UCSD-AML1 (cell line): ENCODE measurements at regions not wholly inside any gene's neighbourhood (a gene's known extent, or its start where the extent isn't known, plus 50 kb on each side); places are given as distances from the start of the nearest gene placed in this dataset.

Source experiments
- DNase-seq: peaks from one replicate; lab custom pipeline; 2025; ENCODE audit not compliant: unreplicated experiment; lab: John Stamatoyannopoulos, UW

GRCh38 chr10:70939441-70940003, 51.2 kb upstream of the PCBD1 start:
- no peak for DNase-seq

DNA sequence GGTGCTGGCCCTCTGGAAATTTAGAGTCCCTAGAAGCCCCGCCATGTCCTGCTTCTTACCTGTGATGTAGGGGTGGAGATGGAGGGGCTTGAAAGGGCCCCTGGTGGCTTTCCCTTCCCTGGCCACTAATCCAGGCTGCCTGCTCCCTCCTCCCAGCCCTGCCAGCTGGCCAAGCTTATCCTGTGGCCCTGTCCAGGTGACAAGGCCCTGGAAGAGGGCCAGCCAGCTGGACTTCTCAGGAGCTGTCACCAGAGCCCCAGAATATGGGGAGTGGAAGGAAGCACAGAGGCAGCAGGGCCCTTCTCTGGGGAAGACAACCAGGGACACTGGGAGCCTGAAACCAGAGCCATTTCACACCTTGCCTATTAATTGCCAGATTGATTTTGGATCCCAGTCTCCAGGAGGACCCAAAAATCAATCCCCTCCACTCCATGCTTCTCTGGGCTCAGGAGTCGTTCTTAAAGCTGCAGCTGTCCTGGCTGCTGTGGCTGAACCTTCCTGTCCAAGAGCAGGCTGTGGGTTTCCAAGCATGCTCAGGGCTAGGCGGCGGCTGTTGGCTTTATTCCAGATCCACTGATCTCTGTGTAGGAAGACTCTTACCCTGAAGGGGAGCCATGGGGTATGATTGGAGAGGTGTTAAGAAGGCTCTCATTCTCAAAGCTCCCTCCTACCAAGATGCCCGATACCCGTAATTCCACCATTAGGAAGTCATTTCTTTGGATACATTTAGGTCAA, 52.6 kb upstream of the PCBD1 start:
- DNase-seq, result peak; percentile 44

GRCh38 chr10:70942125-70942524, 53.8 kb upstream of the PCBD1 start:
- DNase-seq, result no peak

GRCh38 chr10:70942725-70943124, 54.4 kb upstream of the PCBD1 start:
- DNase-seq, result no peak

- DNase-seq, result no peak
Measured at GRCh38 chr10:70943249-70943648, 54.9 kb upstream of the PCBD1 start.

DNA sequence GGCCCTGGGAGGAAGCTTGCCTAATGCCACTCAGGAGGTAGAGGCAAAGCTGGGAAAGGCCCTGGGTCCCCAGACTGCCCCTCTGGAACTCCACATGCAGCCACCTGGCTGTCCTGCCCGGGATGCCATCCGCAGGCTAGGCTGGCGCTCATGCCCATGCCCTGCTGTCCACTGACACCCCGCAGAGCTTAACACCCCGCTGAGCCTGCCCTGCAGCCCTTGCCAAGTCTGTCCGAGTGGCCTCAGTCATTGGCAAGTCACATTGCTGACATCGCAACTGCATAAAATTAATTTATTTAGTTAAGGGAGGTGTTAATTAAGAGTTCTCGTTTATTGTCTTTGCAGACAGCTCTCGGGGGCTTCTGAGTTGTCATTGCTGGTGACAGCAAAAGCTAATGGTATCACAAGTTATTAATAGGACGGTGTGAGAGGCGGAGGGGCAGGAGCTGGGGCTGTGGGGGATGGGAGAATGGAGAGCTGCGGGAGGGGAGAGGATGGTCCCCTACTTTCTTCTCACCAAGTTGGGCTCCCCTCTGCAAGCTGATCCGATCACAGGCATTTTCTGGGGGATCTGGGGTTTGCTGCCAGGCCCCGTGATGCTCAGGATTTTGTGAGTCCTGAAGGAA, 55.6 kb upstream of the PCBD1 start:
- no peak for DNase-seq

DNA sequence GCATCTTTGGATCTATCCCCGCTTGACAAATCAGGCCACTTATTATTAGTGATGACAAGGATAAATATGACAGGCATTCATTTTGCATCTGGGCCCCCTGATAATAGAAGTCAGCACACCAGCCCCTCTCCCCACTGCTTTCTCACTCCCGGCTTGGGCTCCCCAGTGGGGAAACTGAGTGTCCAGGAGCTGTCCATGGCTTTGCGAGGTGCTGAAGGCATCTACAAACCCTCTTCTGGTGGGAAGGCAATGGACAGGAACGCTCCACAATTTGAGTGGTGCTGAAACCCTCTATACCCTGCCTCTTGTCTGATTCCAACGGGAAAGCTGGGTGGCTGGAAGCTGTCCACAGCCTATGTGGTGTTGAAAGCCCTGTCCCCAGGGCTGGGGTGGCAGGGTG, 61.7 kb upstream of the PCBD1 start:
- DNase-seq, result no peak

DNA sequence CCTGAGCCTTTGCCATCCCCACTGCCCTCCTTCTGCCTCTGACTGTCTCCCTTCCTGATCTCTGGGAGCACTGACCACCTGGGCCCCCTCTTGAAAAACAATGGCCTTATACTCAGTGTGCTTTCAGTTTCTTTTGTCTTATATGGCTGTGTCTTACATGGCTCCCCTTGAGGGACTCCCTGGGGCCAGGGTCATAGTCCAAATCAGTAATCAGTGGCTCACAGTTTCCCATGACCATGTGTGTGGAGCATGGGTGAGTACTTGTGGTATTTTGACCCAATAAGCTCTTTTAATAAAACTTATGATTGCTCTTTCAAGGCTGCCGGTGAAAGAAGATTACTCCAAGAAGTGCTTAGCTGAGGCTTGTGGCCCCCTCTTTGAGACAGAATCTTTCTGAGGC, 62.4 kb upstream of the PCBD1 start:
- no peak for DNase-seq

- no peak for DNase-seq
Measured at GRCh38 chr10:70952401-70952800, 64.0 kb upstream of the PCBD1 start.

DNA sequence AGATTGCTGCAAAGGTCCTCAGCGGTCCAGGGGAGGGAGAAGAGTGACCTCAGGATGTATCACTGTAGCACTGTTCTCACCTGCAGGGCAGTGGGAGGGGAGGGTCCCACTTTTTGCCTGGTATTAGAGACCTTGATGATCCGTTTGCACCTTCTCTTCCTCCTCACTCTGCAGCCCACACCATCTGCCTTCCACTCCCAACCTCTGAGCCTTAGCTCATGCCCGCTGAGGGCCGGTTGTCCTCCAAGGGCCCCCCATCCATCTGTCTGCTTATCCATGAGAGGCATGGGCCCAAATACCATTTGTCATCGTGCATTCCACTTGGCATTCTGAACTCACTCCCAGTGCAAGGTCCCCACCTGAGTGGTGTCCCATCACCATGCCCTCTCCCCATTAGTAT, 64.6 kb upstream of the PCBD1 start:
- no peak for DNase-seq

GRCh38 chr10:70954381-70955176, 66.2 kb upstream of the PCBD1 start:
- DNase-seq, result no peak

DNA sequence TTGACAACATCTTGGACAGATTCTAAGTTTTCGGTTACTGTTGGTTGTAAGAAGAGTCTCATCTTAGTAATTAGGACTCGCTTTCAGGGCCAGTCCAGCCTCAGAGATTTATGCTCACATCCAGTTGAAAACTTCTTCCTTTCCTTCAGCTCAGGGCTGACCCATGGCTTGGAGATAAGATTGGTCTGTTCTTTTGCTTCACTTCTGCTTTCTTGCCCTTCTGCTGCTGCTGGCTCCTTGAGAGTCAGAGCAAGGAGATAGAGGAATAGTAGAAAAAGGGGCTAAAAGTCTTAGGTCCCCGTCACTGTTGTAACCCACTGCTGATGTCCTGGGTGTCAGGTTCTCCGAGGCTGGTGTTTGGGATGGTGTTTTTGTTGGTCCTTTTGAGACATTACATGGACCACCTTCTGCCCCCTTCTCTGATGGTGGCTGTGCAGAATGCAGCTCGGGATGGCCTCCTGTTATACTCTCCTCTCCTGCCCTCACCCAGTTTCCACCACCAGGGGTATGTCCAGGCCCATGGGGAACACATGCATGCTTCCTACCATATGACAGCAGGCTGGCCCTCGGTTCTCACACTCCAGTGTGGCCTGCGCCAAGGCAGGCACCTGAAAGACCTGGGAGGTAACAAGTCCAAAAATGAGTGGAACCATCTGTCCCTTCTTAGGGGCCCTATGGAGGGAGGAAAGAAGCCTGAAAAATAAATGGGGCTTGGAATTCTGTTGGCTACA, 67.8 kb upstream of the PCBD1 start:
- DNase-seq, result peak; percentile 28

DNA sequence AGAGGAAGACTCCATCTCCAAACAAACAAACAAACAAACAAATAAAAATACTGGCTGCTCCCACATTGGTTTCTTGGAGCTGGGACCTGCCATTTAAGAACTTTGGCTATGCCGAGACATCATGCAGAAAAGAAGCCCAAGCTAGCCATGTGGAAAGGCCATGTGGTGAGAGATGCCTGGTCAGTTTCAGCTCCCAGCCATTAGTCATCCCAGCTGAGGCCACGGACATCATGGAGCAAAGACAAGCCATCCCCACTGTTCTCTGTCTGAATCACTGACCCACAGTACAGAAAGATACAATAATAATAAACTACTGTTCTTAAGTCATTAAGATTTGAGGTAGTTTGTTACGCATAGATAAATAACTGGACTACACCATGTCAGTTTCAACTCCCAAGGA, 70.0 kb upstream of the PCBD1 start:
- DNase-seq, result no peak

DNA sequence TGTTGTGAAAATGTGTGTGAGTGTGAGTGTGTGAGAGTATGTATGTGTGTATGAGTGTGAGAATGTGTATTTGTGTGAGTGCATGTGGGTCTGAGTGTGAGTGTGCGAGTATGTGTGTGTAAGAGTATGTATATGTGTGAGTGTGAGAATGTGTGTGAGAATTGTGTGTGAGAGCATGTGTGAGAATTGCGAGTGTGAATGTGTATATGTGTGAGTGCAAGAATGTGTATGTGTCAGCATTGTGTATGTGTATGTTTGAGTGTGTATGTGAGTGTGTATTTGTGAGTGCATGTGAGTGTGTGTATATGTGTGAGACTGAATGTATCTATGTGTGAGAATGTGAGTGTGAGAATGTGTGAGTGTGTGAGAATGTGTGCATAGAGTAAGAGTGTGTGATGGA, 72.0 kb upstream of the PCBD1 start:
- DNase-seq, result no peak

DNA sequence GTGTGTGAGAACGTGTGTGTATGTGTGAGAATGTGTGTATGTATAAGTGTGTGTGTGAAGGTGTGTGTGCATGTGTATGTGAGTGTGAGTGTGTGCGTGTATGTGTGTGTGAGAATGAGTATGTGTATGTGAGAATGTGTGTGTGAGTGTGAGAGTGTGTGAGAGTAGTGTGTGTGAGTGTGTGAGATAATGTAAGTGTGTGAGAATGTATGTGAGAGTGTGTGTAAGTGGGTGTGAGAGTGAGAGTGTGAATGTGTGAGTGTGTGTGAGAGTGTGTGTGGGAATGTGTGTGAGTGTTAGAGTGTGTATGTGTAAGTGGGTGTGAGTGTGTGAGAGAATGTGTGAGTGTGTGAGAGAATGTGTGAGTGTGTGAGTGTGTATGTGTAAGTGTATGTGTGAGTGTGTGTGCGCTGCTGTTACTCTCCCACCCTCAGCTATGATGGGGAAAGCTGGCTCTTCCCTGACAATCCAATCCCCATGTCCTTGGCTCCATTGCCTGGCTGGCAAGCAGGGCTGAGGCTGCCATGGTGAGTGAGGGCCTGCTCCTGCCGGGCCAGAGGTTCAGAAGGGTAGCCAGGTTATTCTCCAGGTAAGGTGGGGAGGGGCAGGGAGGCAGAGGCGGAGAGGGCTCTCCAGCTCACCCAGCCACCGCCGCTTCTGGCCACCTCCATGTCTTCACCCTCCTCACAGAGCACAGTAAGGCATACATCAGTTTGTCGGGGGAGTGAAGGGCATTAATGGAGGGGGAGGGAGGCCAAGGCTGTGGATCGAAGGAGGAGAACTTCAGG, 72.6 kb upstream of the PCBD1 start:
- DNase-seq, result no peak

DNA sequence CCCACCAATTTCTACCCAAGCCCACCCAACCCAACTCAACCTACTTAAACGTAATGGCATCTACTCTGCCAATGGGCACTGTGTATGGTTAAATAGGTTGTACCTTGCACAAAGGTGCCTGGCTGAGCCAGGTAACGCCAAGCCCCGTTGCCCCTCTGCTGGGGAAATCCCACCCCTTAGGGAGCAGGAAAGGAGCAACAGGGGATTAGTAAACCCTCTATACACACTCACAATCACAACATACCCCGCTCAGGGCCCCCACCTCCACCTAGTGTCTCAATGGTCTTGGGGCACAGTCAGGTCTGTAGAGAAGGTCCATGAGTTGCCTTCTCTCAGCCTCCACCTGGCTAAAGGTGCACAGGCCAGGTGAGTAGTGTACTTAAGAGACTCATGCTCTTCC, 74.3 kb upstream of the PCBD1 start:
- DNase-seq, result no peak

GRCh38 chr10:70963271-70963670, 74.9 kb upstream of the PCBD1 start:
- DNase-seq, result no peak

DNA sequence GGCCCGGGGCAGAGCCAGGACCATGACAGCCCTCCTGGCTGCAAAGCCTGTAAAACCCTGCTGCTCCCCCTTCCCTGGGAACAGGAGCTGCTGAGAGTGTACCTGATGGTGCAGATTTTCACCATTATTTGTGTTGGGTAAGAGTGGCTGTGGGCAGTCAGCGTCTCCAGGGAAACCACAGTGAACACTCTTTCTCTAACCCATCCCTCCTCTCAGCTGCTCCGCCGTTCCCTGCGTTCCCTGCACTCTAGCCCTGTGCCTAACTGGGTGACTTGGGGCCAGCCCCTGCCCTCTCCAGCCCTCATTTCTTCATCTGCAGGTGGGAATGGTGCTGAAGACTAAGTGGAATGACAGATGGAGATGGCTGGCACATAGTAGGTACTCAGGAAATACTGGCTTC, 75.9 kb upstream of the PCBD1 start:
- DNase-seq, result no peak

GRCh38 chr10:70964881-70965280, 76.5 kb upstream of the PCBD1 start:
- no peak for DNase-seq

DNA sequence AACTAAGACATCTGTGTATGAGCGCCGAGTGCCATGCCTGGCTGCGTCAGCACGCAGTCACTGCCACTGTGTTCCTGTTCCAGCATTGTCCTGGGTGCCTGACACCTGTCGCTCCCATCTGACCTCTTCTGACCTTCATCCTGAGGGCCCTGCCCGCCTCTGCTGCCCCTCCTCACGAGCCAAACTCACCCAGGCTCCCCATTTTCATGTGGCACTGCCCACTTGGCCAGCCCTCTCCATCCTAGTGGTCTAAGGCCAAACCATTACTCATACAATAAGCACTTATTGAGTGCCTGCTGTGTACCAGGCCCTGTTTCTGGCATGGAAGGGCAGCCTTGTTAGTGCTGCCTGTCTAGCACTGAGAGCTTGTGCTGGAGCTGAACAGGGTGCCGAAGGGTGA, 77.2 kb upstream of the PCBD1 start:
- no peak for DNase-seq
